Heart left ventricle (tissue), 16 donors: ENCODE measurements at regions not wholly inside any gene's neighbourhood (a gene's known extent, or its start where the extent isn't known, plus 50 kb on each side); places are given as distances from the start of the nearest gene placed in this dataset.
"Not testable (repeated sequence)": the region's sequence is repeated elsewhere in the genome, so short reads cannot be mapped to it uniquely, and the experiment has no call there.

Experiments used
- ATAC-seq, 4 donors: fragments of 200-7000 bp; cut with Tn5 transposase; one replicate each; pipeline ENCODE4 v1.9.1; 2020 to 2022; ENCODE audit warnings: moderate library complexity in 4 of 4, mild to moderate bottlenecking in 3 of 4, moderate number of reproducible peaks in 1 of 4
- DNase-seq, 5 donors: peaks; one replicate each; pipeline ENCODE4 v3.0.0-alpha.2; 2020
- H3K27ac ChIP-seq, 12 donors: fragments of 200-600 bp; sonication (generic) in 4 of 12; one replicate each; pipeline versions ENCODE4 v1.5.0 to v1.8.0; 2016 to 2022; ENCODE audit warnings: mild to moderate bottlenecking in 2 of 12
- H3K27me3 ChIP-seq, 9 donors: fragments of 200-600 bp; sonication (generic) in 2 of 9; one replicate each; pipeline versions ENCODE4 v1.5.1 to v1.8.0; 2016 to 2022; ENCODE audit warnings: mild to moderate bottlenecking in 3 of 9
- H3K36me3 ChIP-seq, 9 donors: fragments of 200-600 bp; sonication (generic) in 2 of 9; one replicate each; pipeline versions ENCODE4 v1.5.0 to v1.8.0; 2018 to 2022; ENCODE audit warnings: mild to moderate bottlenecking in 2 of 9
- H3K4me1 ChIP-seq, 12 donors: fragments of 200-600 bp; sonication (generic) in 4 of 12; one replicate each; pipeline versions ENCODE4 v1.5.0 to v1.8.0; 2016 to 2022; ENCODE audit warnings: mild to moderate bottlenecking in 3 of 12
- H3K4me3 ChIP-seq, 12 donors: fragments of 200-600 bp; sonication (generic) in 4 of 12; one replicate each; pipeline versions ENCODE4 v1.5.0 to v1.8.0; 2017 to 2022; ENCODE audit warnings: mild to moderate bottlenecking in 9 of 12, moderate library complexity in 4 of 12
- H3K9me3 ChIP-seq, 12 donors: fragments of 200-600 bp; sonication (generic) in 4 of 12; one replicate each; pipeline versions ENCODE4 v1.5.0 to v1.8.0; 2016 to 2022; ENCODE audit warnings: mild to moderate bottlenecking in 1 of 12
- POLR2A ChIP-seq, 2 donors: fragments of 450-650 bp; IDR thresholded peaks; one replicate each; pipeline ENCODE4 v1.6.1; 2017; ENCODE audit warnings: antibody characterized with exemption in 2 of 2, mild to moderate bottlenecking in 2 of 2, moderate library complexity in 2 of 2
- WGBS, 4 donors: extraction: QIAGEN DNeasy Blood & Tissue Kit in 2 of 4; methylation state at CpG; one replicate each; pipeline versions ENCODE4 v1.1.5 to v1.1.7; 2013 to 2018; 5-methylcytosine and 5-hydroxymethylcytosine counted together
- intact Hi-C, 10 donors: fragments of 100-400 bp; cut with DNase I; formaldehyde crosslinking; loops; one replicate each; pipeline versions ENCODE4 v1.11.1 to v1.14.2; 2022
- TF ChIP-seq, protein P1 (sequence below), 12 donors: fragments of 200-600 bp; sonication (generic) in 4 of 12; IDR thresholded peaks; one replicate each; pipeline versions ENCODE4 v1.5.0 to v1.8.0; 2018 to 2022; ENCODE audit warnings: antibody characterized with exemption in 12 of 12, mild to moderate bottlenecking in 5 of 12
- donor health status: ischemic (EF 13 %, LVEDD 7.1; RV severe dilation, severe dysfunction).
- donor health status: healthy with polysubstance abuse.
- donor health status: DM: no; HTN: yes; CAD: no.
- donor health status: DM: no; HTN: no; CAD: no.
- donor health status: ischemic (EF 25% LVEDD 6.9; RV normal size, moderate dysfunction).
- donor health status: ischemic (EF 25% LVEDD 5.7; RV mildly dilated, moderate dysfunction).
- donor health status: healthy.
- donor health status: DM: yes; HTN: yes; CAD: no.
- donor health status: ischemic (EF 35%, LVEDD 5.7; RV mildly dilated, moderate dysfunction).
- donor health status: nonischemic (EF 11% LVEDD 7.7; RV severe dilation, severe dysfunction).
- donor health status: DM: yes; HTN: yes; CAD: no.
- donor health status: PGD.
- donor health status: ischemic (EF 29% LVEDD 5.4; RV normal size, mild dysfunction).
- donor health status: nonischemic (EF 23%, LVEDD 6.1; RV moderate dilation, normal function).

DNA sequence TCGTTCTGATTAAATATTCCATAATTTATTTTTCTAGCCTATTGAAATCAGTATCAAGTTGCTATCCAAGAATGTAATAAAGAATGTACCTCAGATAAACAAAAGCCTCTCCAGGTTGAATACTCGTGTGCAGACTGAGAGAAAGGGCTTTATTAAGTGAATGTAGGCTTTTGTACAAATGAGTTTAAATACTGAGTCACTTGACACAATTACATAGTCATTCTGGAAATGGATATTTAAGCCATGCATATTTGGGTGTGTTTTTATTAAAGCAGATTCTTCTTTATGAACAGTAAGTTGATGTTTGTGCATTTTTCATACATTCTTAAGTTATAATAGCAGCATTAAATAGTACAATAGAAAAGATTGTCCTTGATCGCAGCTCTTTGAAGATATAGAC, 139.8 kb upstream of the GK2 start:
- Histone ChIP-seq H3K27me3 (no peaks in the 10 kb centered on the region), H3K4me3 (no peak overlapping the region), H3K27ac (no peak overlapping the region), H3K36me3 (no peaks in the 10 kb centered on the region), H3K9me3 (peaks cover 0 to 19% (median 0%) of the 10 kb centered on the region in 12 donors), H3K4me1 (no peaks in the 10 kb centered on the region)
- intact Hi-C loops = no loop called here
- WGBS, 4 donors = 73 to 78% (median 76%) methylated on average over 3 of the region's 3 CpGs
- TF ChIP-seq, protein P1, sequence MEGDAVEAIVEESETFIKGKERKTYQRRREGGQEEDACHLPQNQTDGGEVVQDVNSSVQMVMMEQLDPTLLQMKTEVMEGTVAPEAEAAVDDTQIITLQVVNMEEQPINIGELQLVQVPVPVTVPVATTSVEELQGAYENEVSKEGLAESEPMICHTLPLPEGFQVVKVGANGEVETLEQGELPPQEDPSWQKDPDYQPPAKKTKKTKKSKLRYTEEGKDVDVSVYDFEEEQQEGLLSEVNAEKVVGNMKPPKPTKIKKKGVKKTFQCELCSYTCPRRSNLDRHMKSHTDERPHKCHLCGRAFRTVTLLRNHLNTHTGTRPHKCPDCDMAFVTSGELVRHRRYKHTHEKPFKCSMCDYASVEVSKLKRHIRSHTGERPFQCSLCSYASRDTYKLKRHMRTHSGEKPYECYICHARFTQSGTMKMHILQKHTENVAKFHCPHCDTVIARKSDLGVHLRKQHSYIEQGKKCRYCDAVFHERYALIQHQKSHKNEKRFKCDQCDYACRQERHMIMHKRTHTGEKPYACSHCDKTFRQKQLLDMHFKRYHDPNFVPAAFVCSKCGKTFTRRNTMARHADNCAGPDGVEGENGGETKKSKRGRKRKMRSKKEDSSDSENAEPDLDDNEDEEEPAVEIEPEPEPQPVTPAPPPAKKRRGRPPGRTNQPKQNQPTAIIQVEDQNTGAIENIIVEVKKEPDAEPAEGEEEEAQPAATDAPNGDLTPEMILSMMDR (IDR thresholded peaks at IDR 0.05) = no peak
- no peak for TF ChIP-seq POLR2A (IDR thresholded peaks at IDR 0.05)
- DNase-seq = no peak
- no peak for ATAC-seq

DNA sequence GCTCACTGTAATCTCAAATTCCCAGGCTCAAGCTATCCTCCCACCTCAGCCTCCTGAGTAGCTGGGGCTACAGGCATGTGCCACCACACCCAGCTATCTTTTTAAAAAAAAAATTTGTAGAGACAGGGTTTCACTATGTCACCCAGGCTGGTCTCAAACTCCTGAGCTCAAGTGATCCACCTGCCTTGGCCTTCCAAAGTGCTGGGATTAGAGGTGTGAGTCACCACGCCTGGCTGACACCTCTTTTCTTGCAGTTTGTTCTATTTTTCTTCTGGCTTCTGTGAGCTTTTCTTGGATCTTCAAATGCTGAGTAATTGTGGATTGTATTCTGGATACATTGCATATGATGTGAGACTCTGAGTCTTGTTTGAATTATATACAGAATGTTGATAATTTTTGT, 137.3 kb upstream of the GK2 start:
- H3K4me1 ChIP-seq, DNase-seq, H3K4me3 ChIP-seq, ATAC-seq, intact Hi-C loops, H3K27me3 ChIP-seq, H3K36me3 ChIP-seq, H3K9me3 ChIP-seq, H3K27ac ChIP-seq: not testable (repeated sequence)
- WGBS, 4 donors = 69 to 85% (median 72%) methylated on average over 1 of the region's 1 CpG

DNA sequence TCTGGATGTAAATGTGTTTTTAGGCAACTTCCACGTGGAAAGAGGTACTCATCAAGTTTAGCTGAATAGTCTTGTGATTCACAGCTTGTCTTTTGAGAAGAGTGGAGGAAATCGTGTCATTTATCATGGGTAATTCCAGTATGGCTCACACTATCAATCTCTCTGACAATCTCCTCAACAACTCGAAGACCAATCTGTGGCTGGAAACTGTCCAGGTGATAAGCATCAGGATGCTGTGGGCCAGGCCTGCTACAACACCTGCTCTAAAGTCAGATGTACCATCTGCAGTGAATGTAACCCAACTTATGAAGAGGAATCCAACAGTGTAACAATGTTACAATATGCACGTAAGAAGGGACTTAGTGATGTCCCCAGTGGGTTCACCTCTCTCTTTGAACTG, 132.1 kb upstream of the GK2 start:
- ATAC-seq (no peak), DNase-seq (no peak)
- intact Hi-C loops = no loop called here
- 57 to 69% (median 61%) methylated on average over 4 of the region's 4 CpGs for WGBS, 4 donors
- no peak for TF ChIP-seq POLR2A (IDR thresholded peaks at IDR 0.05)
- TF ChIP-seq, protein P1 (IDR thresholded peaks at IDR 0.05) = no peak
- Histone ChIP-seq H3K4me3 (no peak overlapping the region), H3K27me3 (no peaks in the 10 kb centered on the region), H3K27ac (no peak overlapping the region), H3K36me3 (no peaks in the 10 kb centered on the region), H3K4me1 (no peaks in the 10 kb centered on the region), H3K9me3 (peaks cover 0 to 3% (median 0%) of the 10 kb centered on the region in 12 donors)

DNA sequence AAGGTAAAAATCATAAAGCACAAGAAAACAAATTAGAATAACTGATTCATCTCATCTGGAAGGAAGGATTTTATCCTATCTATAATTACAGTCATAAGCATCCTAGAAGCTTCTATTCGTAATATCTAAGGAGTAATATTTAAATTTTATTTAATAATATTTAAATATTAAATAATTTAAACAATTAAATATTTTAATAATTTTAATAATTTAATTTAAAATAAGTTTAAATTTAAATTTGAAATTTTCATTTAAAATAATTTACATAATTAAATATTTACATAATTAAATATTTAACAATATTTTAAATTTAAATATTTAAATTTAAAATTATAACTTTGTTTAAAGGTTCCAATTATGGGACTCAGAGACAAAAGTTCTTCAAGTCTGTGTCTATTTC, 127.5 kb upstream of the GK2 start:
- no peaks in the 10 kb centered on the region for H3K9me3 ChIP-seq
- no peak overlapping the region for H3K4me3 ChIP-seq
- H3K4me1 ChIP-seq = no peaks in the 10 kb centered on the region
- intact Hi-C loops = no loop called here
- no peak overlapping the region for H3K27ac ChIP-seq
- no peaks in the 10 kb centered on the region for H3K36me3 ChIP-seq
- H3K27me3 ChIP-seq = no peaks in the 10 kb centered on the region
- no peak for DNase-seq
- TF ChIP-seq, protein P1 (IDR thresholded peaks at IDR 0.05) = no peak
- TF ChIP-seq POLR2A (IDR thresholded peaks at IDR 0.05) = no peak
- no peak for ATAC-seq
- WGBS, 4 donors = 81 to 90% (median 82%) methylated on average over 1 of the region's 1 CpG

DNA sequence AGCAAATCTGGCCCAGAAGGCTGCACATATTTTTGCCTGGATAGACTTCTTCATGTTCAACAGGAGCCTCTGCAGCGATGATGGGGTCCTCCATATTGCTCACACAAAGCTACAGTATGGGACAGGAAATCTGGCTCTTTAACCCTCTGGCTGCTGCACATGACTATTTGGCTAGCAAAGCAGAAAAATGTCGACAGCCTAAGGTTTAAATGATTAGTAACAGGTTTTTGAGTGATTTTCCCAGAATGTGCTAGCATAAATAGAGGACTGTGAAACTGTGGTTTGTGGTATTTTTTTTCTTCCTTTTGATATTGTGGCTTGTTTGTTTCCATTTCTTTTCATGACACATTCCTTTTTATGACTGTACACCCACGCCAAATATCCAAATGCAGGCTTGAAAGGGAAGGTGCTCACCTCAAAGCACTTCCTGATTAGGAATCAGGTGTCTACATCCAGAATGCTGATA, 120.2 kb upstream of the GK2 start:
- DNase-seq = no peak
- H3K36me3 ChIP-seq = no peaks in the 10 kb centered on the region
- intact Hi-C loops = no loop called here
- peaks cover 0 to 7% (median 0%) of the 10 kb centered on the region in 12 donors for H3K4me1 ChIP-seq
- no peak overlapping the region for H3K27ac ChIP-seq
- ATAC-seq = no peak
- no peaks in the 10 kb centered on the region for H3K27me3 ChIP-seq
- WGBS, 4 donors = 54 to 69% (median 67%) methylated on average over 3 of the region's 3 CpGs
- no peak overlapping the region for H3K4me3 ChIP-seq
- H3K9me3 ChIP-seq = peaks cover 0 to 5% (median 0%) of the 10 kb centered on the region in 12 donors
- TF ChIP-seq, protein P1 (IDR thresholded peaks at IDR 0.05) = no peak
- TF ChIP-seq POLR2A (IDR thresholded peaks at IDR 0.05) = no peak
